H9 (cell line): ENCODE measurements at regions not wholly inside any gene's neighbourhood (a gene's known extent, or its start where the extent isn't known, plus 50 kb on each side); places are given as distances from the start of the nearest gene placed in this dataset.

ENCODE experiments used
- DNase-seq: peaks from one replicate; pipeline ENCODE4 v3.0.0-alpha.2; 2017
- H2AFZ ChIP-seq: one replicate; pipeline ENCODE4 v1.6.1; 2013; ENCODE audit warnings: mild to moderate bottlenecking, low read length, control low read depth, moderate library complexity
- H2AK5ac ChIP-seq: 2 replicates; pipeline ENCODE4 v1.6.1; 2013; ENCODE audit warnings: low read length, control low read depth, mixed read lengths; ENCODE audit not compliant: insufficient read length
- H2BK120ac ChIP-seq: one replicate; pipeline ENCODE4 v1.6.1; 2013; ENCODE audit warnings: low read depth, mild to moderate bottlenecking, low read length, control low read depth, inconsistent platforms; ENCODE audit not compliant: poor library complexity, severe bottlenecking
- H2BK12ac ChIP-seq: 2 replicates; pipeline ENCODE4 v1.6.1; 2013; ENCODE audit warnings: low read length, control low read depth, mixed read lengths, low read depth; ENCODE audit not compliant: insufficient read length
- H2BK15ac ChIP-seq: 2 replicates; pipeline ENCODE4 v1.6.1; 2013; ENCODE audit warnings: low read depth, low read length, control low read depth
- H2BK20ac ChIP-seq: one replicate; pipeline ENCODE4 v1.6.1; 2013; ENCODE audit warnings: low read depth, mild to moderate bottlenecking, low read length, control low read depth, inconsistent platforms; ENCODE audit not compliant: poor library complexity, severe bottlenecking
- H2BK5ac ChIP-seq: 2 replicates; pipeline ENCODE4 v1.6.1; 2013; ENCODE audit warnings: low read length, control low read depth, mixed read lengths; ENCODE audit not compliant: insufficient read length
- H3K14ac ChIP-seq: 2 replicates; pipeline ENCODE4 v1.6.1; 2013; ENCODE audit warnings: low read length, control low read depth; ENCODE audit not compliant: insufficient read depth
- H3K18ac ChIP-seq: 2 replicates; pipeline ENCODE4 v1.6.1; 2013; ENCODE audit warnings: low read depth, mild to moderate bottlenecking, mixed read lengths, low read length, control low read depth; ENCODE audit not compliant: insufficient read length
- H3K23ac ChIP-seq: 2 replicates; pipeline ENCODE4 v1.6.1; 2013; ENCODE audit warnings: low read length, control low read depth, mixed read lengths, low read depth; ENCODE audit not compliant: insufficient read length
- H3K23me2 ChIP-seq: 2 replicates; pipeline ENCODE4 v1.6.1; 2013; ENCODE audit warnings: low read depth, mild to moderate bottlenecking, mixed read lengths, low read length, control low read depth; ENCODE audit not compliant: insufficient read length, poor library complexity, severe bottlenecking
- H3K27ac ChIP-seq: 2 replicates; pipeline ENCODE4 v1.5.1; 2013; ENCODE audit warnings: low read length, control low read depth, mixed read lengths, low read depth; ENCODE audit not compliant: insufficient read length
- H3K27me3 ChIP-seq: 2 replicates; pipeline ENCODE4 v1.6.1; 2013; ENCODE audit warnings: low read length, control low read depth, inconsistent platforms; ENCODE audit not compliant: insufficient read depth
- H3K4ac ChIP-seq: 2 replicates; pipeline ENCODE4 v1.6.1; 2013; ENCODE audit warnings: low read depth, mild to moderate bottlenecking, control low read depth, inconsistent platforms, low read length, moderate library complexity
- H3K4me1 ChIP-seq: 2 replicates; pipeline ENCODE4 v1.6.1; 2013; ENCODE audit warnings: low read length, control low read depth, inconsistent platforms; ENCODE audit not compliant: insufficient read depth
- H3K4me2 ChIP-seq: 2 replicates; pipeline ENCODE4 v1.6.1; 2013; ENCODE audit warnings: low read length, control low read depth, mixed read lengths; ENCODE audit not compliant: insufficient read length, insufficient read depth
- H3K56ac ChIP-seq: 2 replicates; pipeline ENCODE4 v1.6.1; 2013; ENCODE audit warnings: low read depth, mild to moderate bottlenecking, mixed read lengths, low read length, control low read depth; ENCODE audit not compliant: insufficient read length
- H3K79me1 ChIP-seq: 2 replicates; pipeline ENCODE4 v1.6.1; 2013; ENCODE audit warnings: low read depth, mild to moderate bottlenecking, moderate library complexity, low read length, control low read depth, inconsistent platforms; ENCODE audit not compliant: insufficient read depth, poor library complexity, severe bottlenecking
- H3K79me2 ChIP-seq: 2 replicates; pipeline ENCODE4 v1.6.1; 2013; ENCODE audit warnings: low read length, control low read depth, inconsistent platforms; ENCODE audit not compliant: insufficient read depth
- H3K9ac ChIP-seq: 2 replicates; pipeline ENCODE4 v1.6.1; 2013; ENCODE audit warnings: low read length, control low read depth, mixed read lengths; ENCODE audit not compliant: insufficient read length; ENCODE audit errors: extremely low read depth
- H3K9me3 ChIP-seq: one replicate; pipeline ENCODE4 v1.6.1; 2013; ENCODE audit warnings: low read depth, low read length, inconsistent platforms; ENCODE audit not compliant: control insufficient read depth
- H3T11ph ChIP-seq: one replicate; pipeline ENCODE4 v1.6.1; 2013; ENCODE audit warnings: mild to moderate bottlenecking, low read length, control low read depth, inconsistent platforms
- H4K20me1 ChIP-seq: one replicate; pipeline ENCODE4 v1.6.1; 2013; ENCODE audit not compliant: control insufficient read depth, insufficient read length, insufficient read depth
- H4K5ac ChIP-seq: 2 replicates; pipeline ENCODE4 v1.6.1; 2013; ENCODE audit warnings: low read depth, mild to moderate bottlenecking, mixed read lengths, low read length, control low read depth; ENCODE audit not compliant: insufficient read length
- H4K8ac ChIP-seq: replicated peaks from 2 replicates; pipeline ENCODE4 v1.6.1; 2013; ENCODE audit warnings: low read length, control low read depth, mixed read lengths, low read depth; ENCODE audit not compliant: insufficient read length
- H4K91ac ChIP-seq: 2 replicates; pipeline ENCODE4 v1.6.1; 2013; ENCODE audit warnings: low read depth, mild to moderate bottlenecking, moderate library complexity, mixed read lengths, low read length, control low read depth; ENCODE audit not compliant: insufficient read length
- H3K27ac Mint-ChIP-seq, 3 experiments: 2 replicates in 2 of 3; 3 replicates in 1 of 3; pipeline ENCODE4 v1.8.0; 2020 to 2021; ENCODE audit warnings: mixed read lengths in 3 of 3, mild to moderate bottlenecking in 1 of 3, moderate library complexity in 1 of 3
- H3K27me3 Mint-ChIP-seq: 2 replicates; pipeline ENCODE4 v1.8.0; 2021; ENCODE audit warnings: low read depth, mild to moderate bottlenecking, moderate library complexity, mixed read lengths
- H3K36me3 Mint-ChIP-seq, 3 experiments: 2 replicates in 2 of 3; 3 replicates in 1 of 3; pipeline ENCODE4 v1.8.0; 2020 to 2021; ENCODE audit warnings: low read depth in 3 of 3, mixed read lengths in 3 of 3; ENCODE audit not compliant: insufficient read depth in 1 of 3
- H3K4me1 Mint-ChIP-seq, 2 experiments: 2 replicates each; pipeline ENCODE4 v1.8.0; 2020; ENCODE audit warnings: mixed read lengths in 2 of 2
- H3K4me3 Mint-ChIP-seq, 2 experiments: 2 replicates in 1 of 2; 3 replicates in 1 of 2; pipeline ENCODE4 v1.8.0; 2020 to 2021; ENCODE audit warnings: mild to moderate bottlenecking in 2 of 2, mixed read lengths in 2 of 2, moderate library complexity in 1 of 2
- H3K9me3 Mint-ChIP-seq, 2 experiments: 2 replicates in 1 of 2; 3 replicates in 1 of 2; pipeline ENCODE4 v1.8.0; 2020; ENCODE audit warnings: mild to moderate bottlenecking in 2 of 2, mixed read lengths in 2 of 2, moderate library complexity in 1 of 2
- WGBS: extraction: QIAGEN DNeasy Blood & Tissue Kit; methylation state at CpG from one replicate; pipeline ENCODE4 v1.1.7; 2013; ENCODE audit warnings: missing lambda C conversion rate, low lambda C conversion rate, mixed read lengths; ENCODE audit not compliant: insufficient read length; ENCODE audit errors: extremely low coverage; 5-methylcytosine and 5-hydroxymethylcytosine counted together
- TF ChIP-seq, protein P1 (sequence below): fragments of 200-600 bp; sonication (generic); conservative IDR thresholded peaks from 3 replicates; pipeline ENCODE4 v1.8.0; 2021; ENCODE audit warnings: antibody characterized with exemption, mild to moderate bottlenecking

- Histone ChIP-seq H2BK5ac (no peak overlapping the region), H3K4me2 (no peak overlapping the region), H3K27ac (no peak overlapping the region), H3K4ac (no peak overlapping the region), H3K27me3 (no peaks in the 10 kb centered on the region), H3K23me2 (no peaks in the 10 kb centered on the region), H3K79me1 (no peaks in the 10 kb centered on the region), H3K18ac (no peak overlapping the region), H4K5ac (no peak overlapping the region), H2BK20ac (no peak overlapping the region), H3K23ac (no peak overlapping the region), H3K9ac (no peak overlapping the region), H3K14ac (no peak overlapping the region), H3K79me2 (no peaks in the 10 kb centered on the region), H3T11ph (no peak overlapping the region), H4K91ac (no peak overlapping the region), H2BK120ac (no peak overlapping the region), H3K9me3 (no peaks in the 10 kb centered on the region), H3K56ac (no peak overlapping the region), H2BK15ac (no peak overlapping the region), H3K4me1 (no peaks in the 10 kb centered on the region), H2AK5ac (no peak overlapping the region), H4K20me1 (no peaks in the 10 kb centered on the region), H2AFZ (no peak overlapping the region), H2BK12ac (no peak overlapping the region), H4K8ac (no peak overlapping the region)
- H3K27ac Mint-ChIP-seq: no peak overlapping the region
- no peaks in the 10 kb centered on the region for H3K9me3 Mint-ChIP-seq
- H3K36me3 Mint-ChIP-seq: no peaks in the 10 kb centered on the region
- H3K4me1 Mint-ChIP-seq: no peaks in the 10 kb centered on the region
- TF ChIP-seq, protein P1, sequence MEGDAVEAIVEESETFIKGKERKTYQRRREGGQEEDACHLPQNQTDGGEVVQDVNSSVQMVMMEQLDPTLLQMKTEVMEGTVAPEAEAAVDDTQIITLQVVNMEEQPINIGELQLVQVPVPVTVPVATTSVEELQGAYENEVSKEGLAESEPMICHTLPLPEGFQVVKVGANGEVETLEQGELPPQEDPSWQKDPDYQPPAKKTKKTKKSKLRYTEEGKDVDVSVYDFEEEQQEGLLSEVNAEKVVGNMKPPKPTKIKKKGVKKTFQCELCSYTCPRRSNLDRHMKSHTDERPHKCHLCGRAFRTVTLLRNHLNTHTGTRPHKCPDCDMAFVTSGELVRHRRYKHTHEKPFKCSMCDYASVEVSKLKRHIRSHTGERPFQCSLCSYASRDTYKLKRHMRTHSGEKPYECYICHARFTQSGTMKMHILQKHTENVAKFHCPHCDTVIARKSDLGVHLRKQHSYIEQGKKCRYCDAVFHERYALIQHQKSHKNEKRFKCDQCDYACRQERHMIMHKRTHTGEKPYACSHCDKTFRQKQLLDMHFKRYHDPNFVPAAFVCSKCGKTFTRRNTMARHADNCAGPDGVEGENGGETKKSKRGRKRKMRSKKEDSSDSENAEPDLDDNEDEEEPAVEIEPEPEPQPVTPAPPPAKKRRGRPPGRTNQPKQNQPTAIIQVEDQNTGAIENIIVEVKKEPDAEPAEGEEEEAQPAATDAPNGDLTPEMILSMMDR: no peak
- no CpG with 5 or more reads among the region's 3 CpGs for WGBS
- DNase-seq: no peak
- H3K4me3 Mint-ChIP-seq: no peak overlapping the region
- no peaks in the 10 kb centered on the region for H3K27me3 Mint-ChIP-seq
These were observed 641.1 kb upstream of the BCHE start for GRCh38 chr3:166478356-166478755.
